Aorta (tissue), 5 donors: ENCODE measurements at regions not wholly inside any gene's neighbourhood (a gene's known extent, or its start where the extent isn't known, plus 50 kb on each side); places are given as distances from the start of the nearest gene placed in this dataset.

Experiments
- ATAC-seq: fragments of 200-7000 bp; cut with Tn5 transposase; one replicate; pipeline ENCODE4 v1.9.1; 2022; ENCODE audit warnings: moderate library complexity; ENCODE audit not compliant: low FRiP score
- DNase-seq, 2 donors: peaks; one replicate each; pipeline ENCODE4 v3.0.0-alpha.2; 2020
- H3K27ac ChIP-seq, 2 donors: one replicate each; pipeline ENCODE4 v1.5.1; 2013; ENCODE audit warnings: low read length in 2 of 2, mild to moderate bottlenecking in 2 of 2, moderate library complexity in 2 of 2, control low read depth in 1 of 2, inconsistent platforms in 1 of 2, low read depth in 1 of 2
- H3K27me3 ChIP-seq, 2 donors: one replicate each; pipeline ENCODE4 v1.6.1; 2013; ENCODE audit warnings: control low read depth in 1 of 2, low read length in 1 of 2, mild to moderate bottlenecking in 1 of 2, moderate library complexity in 1 of 2; ENCODE audit not compliant: insufficient read depth in 2 of 2, control insufficient read depth in 1 of 2
- H3K36me3 ChIP-seq, 2 donors: one replicate each; pipeline ENCODE4 v1.6.1; 2013; ENCODE audit warnings: control low read depth in 1 of 2, low read length in 1 of 2, mild to moderate bottlenecking in 1 of 2; ENCODE audit not compliant: insufficient read depth in 2 of 2, control insufficient read depth in 1 of 2
- H3K4me1 ChIP-seq, 2 donors: one replicate each; pipeline ENCODE4 v1.6.1; 2013; ENCODE audit warnings: low read length in 2 of 2, control low read depth in 1 of 2, mild to moderate bottlenecking in 1 of 2, moderate library complexity in 1 of 2; ENCODE audit not compliant: insufficient read depth in 2 of 2, control insufficient read depth in 1 of 2
- H3K4me3 ChIP-seq, 2 donors: one replicate each; pipeline ENCODE4 v1.5.1; 2013; ENCODE audit warnings: low read length in 2 of 2, control low read depth in 1 of 2, mild to moderate bottlenecking in 1 of 2
- H3K9me3 ChIP-seq: one replicate; pipeline ENCODE4 v1.6.1; 2013; ENCODE audit warnings: mild to moderate bottlenecking, low read length; ENCODE audit not compliant: control insufficient read depth
- WGBS, 2 donors: extraction: QIAGEN DNeasy Blood & Tissue Kit; methylation state at CpG; one replicate each; pipeline ENCODE4 v1.1.7; 2013; 5-methylcytosine and 5-hydroxymethylcytosine counted together
- intact Hi-C, 2 donors: fragments of 100-400 bp; cut with DNase I; formaldehyde crosslinking; loops; one replicate each; pipeline versions ENCODE4 v1.14.2 to v1.15.0; 2022
- donor health status: healthy with polysubstance abuse.
- donor health status: Bipolar disorder and iron deficiency.
- donor health status: DM: no; HTN: no; CAD: no.
- donor health status: DM: no; HTN: no; CAD: no.
- donor health status: DM: yes; HTN: yes; CAD: no.

DNA sequence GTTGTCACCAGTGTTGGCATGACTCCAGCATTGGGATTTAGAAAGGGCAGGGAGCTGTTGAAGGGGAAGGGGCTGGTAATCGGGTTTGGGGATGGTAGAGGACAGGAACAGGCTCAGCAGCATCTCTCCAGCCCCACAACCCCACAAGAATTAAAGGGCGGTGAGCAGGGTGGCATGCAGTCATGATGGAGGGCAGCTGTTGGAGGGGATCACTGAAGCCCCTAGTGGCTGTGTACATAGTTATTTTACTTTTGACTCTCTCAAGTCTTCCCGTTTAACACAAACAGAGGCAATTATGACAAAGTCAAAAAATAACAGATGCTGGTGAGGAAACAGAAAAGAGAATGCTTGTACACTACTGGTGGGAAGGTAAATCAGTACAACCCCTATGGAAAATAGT, 213.8 kb downstream of the URB2 start:
- peaks cover 6 to 9% of the 10 kb centered on the region in 2 donors for H3K4me1 ChIP-seq
- intact Hi-C loops: loop anchor here in 1 of 2 donors (10.0 kb wide), 1 partner anchor 375 kb away; no protein-coding TSS in a partner anchor
- H3K9me3 ChIP-seq: no peaks in the 10 kb centered on the region
- DNase-seq (no peak), ATAC-seq (no peak)
- H3K36me3 ChIP-seq: no peaks in the 10 kb centered on the region
- WGBS, 2 donors: 84 to 85% methylated on average over 3 of the region's 3 CpGs
- H3K27me3 ChIP-seq: no peaks in the 10 kb centered on the region
- no peak overlapping the region for H3K4me3 ChIP-seq
- no peak overlapping the region for H3K27ac ChIP-seq

GRCh38 chr1:229841230-229841629, 215.2 kb downstream of the URB2 start:
- 85 to 91% methylated on average over 5 of the region's 5 CpGs for WGBS, 2 donors
- intact Hi-C loops: no loop called here
- Histone ChIP-seq H3K36me3 (no peaks in the 10 kb centered on the region), H3K4me3 (no peak overlapping the region), H3K9me3 (no peaks in the 10 kb centered on the region), H3K4me1 (peaks cover 9 to 12% of the 10 kb centered on the region in 2 donors), H3K27me3 (no peaks in the 10 kb centered on the region), H3K27ac (no peak overlapping the region)
- DNase-seq (no peak), ATAC-seq (no peak)

GRCh38 chr1:229842302-229843255, 216.5 kb downstream of the URB2 start:
- WGBS, 2 donors: 87 to 90% methylated on average over 10 of the region's 10 CpGs
- ATAC-seq: no peak
- DNase-seq: no peak
- intact Hi-C loops: no loop called here
- no peak overlapping the region for H3K27ac ChIP-seq
- H3K4me3 ChIP-seq: no peak overlapping the region
- H3K36me3 ChIP-seq: no peaks in the 10 kb centered on the region
- no peaks in the 10 kb centered on the region for H3K9me3 ChIP-seq
- no peaks in the 10 kb centered on the region for H3K27me3 ChIP-seq
- H3K4me1 ChIP-seq: peaks cover 9 to 12% of the 10 kb centered on the region in 2 donors

- intact Hi-C loops: no loop called here
- 56 to 67% methylated on average over 3 of the region's 3 CpGs for WGBS, 2 donors
- Histone ChIP-seq H3K4me3 (no peak overlapping the region), H3K9me3 (no peaks in the 10 kb centered on the region), H3K4me1 (peaks cover 9 to 12% of the 10 kb centered on the region in 2 donors), H3K27ac (peak overlapping the region in 1 of 2 donors; percentile 6), H3K27me3 (no peaks in the 10 kb centered on the region), H3K36me3 (no peaks in the 10 kb centered on the region)
- DNase-seq: peak in 1 of 2 donors; percentile 44
- peak; percentile 50 for ATAC-seq
Measured at GRCh38 chr1:229843627-229844238, 217.7 kb downstream of the URB2 start.

DNA sequence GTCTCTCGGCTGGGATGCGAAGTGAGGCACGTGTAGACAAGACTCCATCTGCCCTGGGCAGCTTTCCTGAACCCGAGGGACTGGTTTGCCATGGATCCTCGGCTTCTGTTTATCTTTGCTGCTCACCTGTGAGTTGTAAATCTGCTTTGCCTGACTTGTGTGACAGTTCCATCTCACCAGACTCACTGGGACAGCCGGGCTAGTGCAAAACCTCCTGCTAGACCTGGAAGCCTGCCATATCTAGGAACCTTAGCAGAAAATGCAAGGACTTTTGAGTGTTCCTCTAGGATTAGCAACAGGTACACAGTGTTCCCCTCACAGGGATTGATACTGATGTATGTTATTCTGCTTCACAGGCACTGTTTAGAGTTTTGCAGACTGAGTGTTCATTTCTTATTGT, 218.6 kb downstream of the URB2 start:
- Histone ChIP-seq H3K36me3 (no peaks in the 10 kb centered on the region), H3K27ac (peak overlapping the region in 1 of 2 donors; percentile 67), H3K4me1 (peaks cover 9 to 12% of the 10 kb centered on the region in 2 donors), H3K27me3 (no peaks in the 10 kb centered on the region), H3K4me3 (no peak overlapping the region), H3K9me3 (no peaks in the 10 kb centered on the region)
- 61 to 74% methylated on average over 6 of the region's 6 CpGs for WGBS, 2 donors
- DNase-seq: no peak
- intact Hi-C loops: loop anchor here in 1 of 2 donors (5.0 kb wide), 1 partner anchor 323 kb away; no protein-coding TSS in a partner anchor
- no peak for ATAC-seq

DNA sequence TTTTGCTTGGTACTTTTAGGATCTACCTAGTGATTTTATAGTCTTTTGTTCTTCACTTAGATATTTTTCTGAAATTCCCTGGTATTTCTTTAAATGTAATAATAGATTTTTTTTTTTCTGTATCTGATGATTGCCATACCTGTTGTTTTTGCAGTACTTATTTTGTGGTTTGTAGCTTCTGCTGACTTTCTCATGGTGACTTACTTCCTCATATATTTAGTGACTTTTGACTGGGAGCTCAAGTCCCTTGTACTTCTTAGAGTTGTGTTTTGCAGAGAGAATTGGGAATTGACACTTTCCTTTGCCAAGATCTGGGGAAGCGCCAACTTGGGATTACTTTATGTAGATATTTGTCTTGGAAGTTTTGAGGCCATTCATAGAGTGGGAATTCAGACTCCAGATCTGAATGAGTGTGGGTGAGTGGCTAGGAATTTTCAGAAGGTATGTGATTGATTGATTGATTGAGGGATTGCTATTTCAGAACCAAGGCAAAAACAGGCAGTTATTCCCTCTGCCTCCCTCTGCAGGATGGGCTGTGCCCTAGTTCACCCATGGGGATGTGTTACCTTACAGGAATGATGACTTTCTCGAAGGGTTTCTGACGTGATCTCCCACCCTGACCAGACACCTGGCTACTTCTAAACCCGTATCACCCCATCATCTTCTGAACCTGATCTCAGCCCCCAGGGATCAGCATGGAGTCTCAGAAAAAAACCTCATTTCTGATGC, 219.5 kb downstream of the URB2 start:
- 69 to 72% methylated on average over 4 of the region's 4 CpGs for WGBS, 2 donors
- Histone ChIP-seq H3K4me3 (no peak overlapping the region), H3K27ac (no peak overlapping the region), H3K4me1 (peaks cover 9 to 12% of the 10 kb centered on the region in 2 donors), H3K36me3 (no peaks in the 10 kb centered on the region), H3K9me3 (no peaks in the 10 kb centered on the region), H3K27me3 (no peaks in the 10 kb centered on the region)
- no peak for DNase-seq
- intact Hi-C loops: loop anchor here in 1 of 2 donors (5.0 kb wide), 1 partner anchor 322 kb away; no protein-coding TSS in a partner anchor
- ATAC-seq: no peak

GRCh38 chr1:229846351-229846750, 220.3 kb downstream of the URB2 start:
- Histone ChIP-seq H3K4me1 (peaks cover 9 to 12% of the 10 kb centered on the region in 2 donors), H3K27me3 (no peaks in the 10 kb centered on the region), H3K27ac (no peak overlapping the region), H3K9me3 (no peaks in the 10 kb centered on the region), H3K36me3 (no peaks in the 10 kb centered on the region), H3K4me3 (no peak overlapping the region)
- ATAC-seq (no peak), DNase-seq (no peak)
- 96% methylated on average over 5 of the region's 5 CpGs for WGBS, 2 donors
- intact Hi-C loops: loop anchor here in 1 of 2 donors (5.0 kb wide), 1 partner anchor 321 kb away; no protein-coding TSS in a partner anchor
